ENCODE measurements at regions not wholly inside any gene's neighbourhood (a gene's known extent, or its start where the extent isn't known, plus 50 kb on each side); places are given as distances from the start of the nearest gene placed in this dataset.

- Histone ChIP-seq H3K27me3 (ENCODE audit: control insufficient read depth in 1 of 2, insufficient read depth in 2 of 2, low read length in 2 of 2) (no peaks in the 10 kb centered on the region), H3K79me2 (ENCODE audit: insufficient read depth, low read length) (no peaks in the 10 kb centered on the region), H3K4me1 (ENCODE audit: insufficient read depth, low read length) (no peaks in the 10 kb centered on the region), H3K27ac (ENCODE audit: extremely low read length, insufficient read depth, low read length) (no peak overlapping the region), H4K20me1 (ENCODE audit: insufficient read depth, low read length) (no peaks in the 10 kb centered on the region), H3K4me2 (ENCODE audit: low read depth, low read length) (no peak overlapping the region), H3K9me3 (ENCODE audit: low read length) (no peaks in the 10 kb centered on the region), H2AFZ (ENCODE audit: low read length) (no peak overlapping the region), H3K9ac (ENCODE audit: insufficient read depth, low read depth, low read length) (no peak overlapping the region), H3K4me3 (replicated peaks in 1 of 3; ENCODE audit: insufficient read depth in 1 of 3, low read depth in 2 of 3, low read length in 3 of 3) (no peak overlapping the region), H3K36me3 (replicated peaks in 1 of 2; ENCODE audit: control insufficient read depth in 1 of 2, insufficient read depth in 2 of 2, low read length in 2 of 2) (no peaks in the 10 kb centered on the region)
- ATAC-seq (no peak), FAIRE-seq (no peak), DNase-seq (ENCODE audit: low spot score) (no peak)
- BruUV-seq (replicated peaks): no TSS peak
- POLR2A ChIA-PET: interaction anchor here (1.0 kb wide), 1 partner anchor 9 kb away, joined by 4 read pairs; no protein-coding TSS in a partner anchor
- CTCF ChIA-PET (ENCODE audit: low intra/inter-chr PET ratio, low total read pairs): no interaction called here
- intact Hi-C loops (cut with micrococcal nuclease; ENCODE audit: unreplicated experiment) (no loop called here), in situ Hi-C loops (cut with HindIII; ENCODE audit: extremely low pct_ligation_motif_present, low pct_unique_long_range_greater_than_20kb) (no loop called here)
- 4% methylated on average over 1 of the region's 1 CpG for WGBS (ENCODE audit: low lambda C conversion rate)
- TF ChIP-seq ZHX2 (IDR thresholded peaks at IDR 0.05; ENCODE audit: low read depth): no peak
- no peak for TF ChIP-seq ZHX2 (CRISPR knock-in tag; IDR thresholded peaks at IDR 0.05; ENCODE audit: borderline replicate concordance)
- no peak for TF ChIP-seq ZSCAN22 (CRISPR knock-in tag; IDR thresholded peaks at IDR 0.05)
- TF ChIP-seq FOXA1 (IDR thresholded peaks at IDR 0.05): no peak
- TF ChIP-seq FOXA1 (CRISPR knock-in tag; IDR thresholded peaks at IDR 0.05): no peak
- no peak for TF ChIP-seq ZNF121 (CRISPR knock-in tag; IDR thresholded peaks at IDR 0.05)
- TF ChIP-seq KDM2A (CRISPR knock-in tag; IDR thresholded peaks at IDR 0.05; ENCODE audit: borderline replicate concordance, low read depth): no peak
- TF ChIP-seq RNF2 (conservative IDR thresholded peaks at IDR 0.05; ENCODE audit: low read depth): no peak
- TF ChIP-seq ZNF816 (CRISPR knock-in tag; IDR thresholded peaks at IDR 0.05; ENCODE audit: borderline replicate concordance): no peak
- TF ChIP-seq NFIB (CRISPR knock-in tag; IDR thresholded peaks at IDR 0.05; ENCODE audit: borderline replicate concordance): no peak
- TF ChIP-seq, protein P1, sequence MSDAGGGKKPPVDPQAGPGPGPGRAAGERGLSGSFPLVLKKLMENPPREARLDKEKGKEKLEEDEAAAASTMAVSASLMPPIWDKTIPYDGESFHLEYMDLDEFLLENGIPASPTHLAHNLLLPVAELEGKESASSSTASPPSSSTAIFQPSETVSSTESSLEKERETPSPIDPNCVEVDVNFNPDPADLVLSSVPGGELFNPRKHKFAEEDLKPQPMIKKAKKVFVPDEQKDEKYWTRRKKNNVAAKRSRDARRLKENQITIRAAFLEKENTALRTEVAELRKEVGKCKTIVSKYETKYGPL (CRISPR knock-in tag; IDR thresholded peaks at IDR 0.05): no peak
- TF ChIP-seq ZFX (CRISPR knock-in tag; IDR thresholded peaks at IDR 0.05; ENCODE audit: low read depth): no peak
- no peak for TF ChIP-seq HDAC1 (CRISPR knock-in tag; IDR thresholded peaks at IDR 0.05)
- no peak for TF ChIP-seq ZNF512 (CRISPR knock-in tag; IDR thresholded peaks at IDR 0.05)
- no peak for TF ChIP-seq RAD21 (CRISPR knock-in tag; IDR thresholded peaks at IDR 0.05)
- TF ChIP-seq MAF1 (CRISPR knock-in tag; IDR thresholded peaks at IDR 0.05; ENCODE audit: borderline replicate concordance): no peak
Measured at GRCh38 chr10:6695519-6695918, 115.4 kb upstream of the PRKCQ start.
